GM12891 (cell line): ENCODE measurements at regions not wholly inside any gene's neighbourhood (a gene's known extent, or its start where the extent isn't known, plus 50 kb on each side); places are given as distances from the start of the nearest gene placed in this dataset.

Source experiments
- PAX5 ChIP-seq: IDR thresholded peaks from 2 replicates; pipeline ENCODE4 v1.6.1; 2011; ENCODE audit warnings: low read length, moderate library complexity, mild to moderate bottlenecking; ENCODE audit not compliant: insufficient read depth, severe bottlenecking
- POLR2A ChIP-seq: IDR thresholded peaks from 2 replicates; pipeline ENCODE4 v1.6.1; 2011; ENCODE audit warnings: low read depth, low read length, control low read depth
- POLR2AphosphoS5 ChIP-seq: IDR thresholded peaks from 2 replicates; pipeline ENCODE4 v1.6.1; 2011; ENCODE audit warnings: low read depth, low read length, control low read depth
- POU2F2 ChIP-seq: IDR thresholded peaks from 2 replicates; pipeline ENCODE4 v1.6.1; 2011; ENCODE audit warnings: low read depth, mild to moderate bottlenecking, control low read depth, low read length, moderate library complexity
- SPI1 ChIP-seq: IDR thresholded peaks from 2 replicates; pipeline ENCODE4 v1.6.1; 2011; ENCODE audit warnings: low read depth, low read length, control low read depth
- TAF1 ChIP-seq: IDR thresholded peaks from 2 replicates; pipeline ENCODE4 v1.6.1; 2011; ENCODE audit warnings: low read depth, low read length, control low read depth

- TF ChIP-seq POLR2AphosphoS5: no peak
- TF ChIP-seq POLR2A: no peak
- TF ChIP-seq TAF1: no peak
- TF ChIP-seq POU2F2: no peak
- no peak for TF ChIP-seq SPI1
- no peak for TF ChIP-seq PAX5
These were observed 243.9 kb downstream of the REEP3 start for GRCh38 chr10:63765126-63765525.
